Right lobe of liver (tissue), 6 donors: ENCODE measurements at regions not wholly inside any gene's neighbourhood (a gene's known extent, or its start where the extent isn't known, plus 50 kb on each side); places are given as distances from the start of the nearest gene placed in this dataset.

Source experiments
- ATAC-seq, 4 donors: fragments of 200-7000 bp; cut with Tn5 transposase; one replicate each; pipeline ENCODE4 v1.9.1; 2020; ENCODE audit warnings: mild to moderate bottlenecking in 4 of 4, moderate library complexity in 4 of 4
- DNase-seq, 3 donors: peaks; one replicate each; pipeline ENCODE4 v3.0.0-alpha.2; 2020
- H3K27ac ChIP-seq, 3 donors: fragments of 200-600 bp; one replicate each; pipeline ENCODE4 v1.8.0; 2022
- H3K27me3 ChIP-seq, 2 donors: fragments of 200-600 bp; one replicate each; pipeline ENCODE4 v1.8.0; 2022
- H3K36me3 ChIP-seq, 4 donors: fragments of 200-600 bp; sonication (generic) in 1 of 4; one replicate each; pipeline versions ENCODE4 v1.5.1 to v1.8.0; 2017 to 2022; ENCODE audit warnings: control low read depth in 1 of 4
- H3K4me1 ChIP-seq, 4 donors: fragments of 200-600 bp; sonication (generic) in 1 of 4; one replicate each; pipeline versions ENCODE4 v1.5.1 to v1.8.0; 2017 to 2022; ENCODE audit warnings: control low read depth in 1 of 4
- H3K4me3 ChIP-seq, 3 donors: fragments of 200-600 bp; one replicate each; pipeline ENCODE4 v1.8.0; 2022
- H3K9me3 ChIP-seq, 4 donors: fragments of 200-600 bp; sonication (generic) in 1 of 4; one replicate each; pipeline versions ENCODE4 v1.5.1 to v1.8.0; 2017 to 2022; ENCODE audit warnings: control low read depth in 1 of 4
- POLR2A ChIP-seq: fragments of 450-650 bp; IDR thresholded peaks from one replicate; pipeline ENCODE4 v1.6.1; 2017; ENCODE audit warnings: antibody characterized with exemption, mild to moderate bottlenecking
- WGBS: methylation state at CpG from one replicate; pipeline ENCODE4 v1.1.6; 2018; ENCODE audit warnings: low coverage, low lambda C conversion rate; ENCODE audit not compliant: insufficient coverage; ENCODE audit errors: missing lambda C conversion rate; 5-methylcytosine and 5-hydroxymethylcytosine counted together
- intact Hi-C, 2 donors: fragments of 100-400 bp; cut with DNase I; formaldehyde crosslinking; loops; one replicate each; pipeline versions ENCODE4 v1.11.2 to v1.14.1; 2022
- TF ChIP-seq, protein P1 (sequence below), 4 donors: fragments of 200-600 bp in 3 of 4; fragments of 450-650 bp in 1 of 4; IDR thresholded peaks; one replicate each; pipeline versions ENCODE4 v1.5.1 to v1.8.0; 2016 to 2022; ENCODE audit warnings: antibody characterized with exemption in 4 of 4, mild to moderate bottlenecking in 2 of 4
- donor health status: DM: no; HTN: yes; CAD: no.
- donor health status: DM: no; HTN: no; CAD: no.
- donor health status: DM: no; HTN: no; CAD: no.
- donor health status: DM: no; HTN: yes; CAD: no.
- donor health status: DM: no; HTN: yes; CAD: no.

DNA sequence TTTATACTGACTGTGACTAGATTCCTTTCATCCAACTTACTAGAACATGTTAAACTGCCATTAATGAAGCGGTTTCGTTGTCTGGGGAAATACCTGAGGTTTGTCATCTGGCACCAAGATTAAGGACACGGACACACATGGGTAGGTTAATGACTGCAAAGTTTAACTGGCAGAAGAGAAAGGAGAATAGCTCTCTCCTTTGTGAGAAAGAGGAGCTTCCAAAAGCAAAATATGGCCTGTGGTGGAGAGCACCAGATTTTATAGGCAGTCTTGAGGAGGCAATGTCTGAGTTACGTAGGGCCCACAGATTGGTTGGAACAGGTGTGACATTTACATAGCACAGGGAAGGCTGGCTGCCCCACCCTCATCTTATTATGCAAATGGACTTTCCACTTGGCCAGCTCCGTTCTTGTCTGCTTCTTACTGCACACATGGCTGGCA, 1193.0 kb upstream of the CELF2 start:
- DNase-seq (no peak), ATAC-seq (no peak)
- H3K36me3 ChIP-seq = no peaks in the 10 kb centered on the region
- intact Hi-C loops = no loop called here
- no peak for TF ChIP-seq POLR2A
- TF ChIP-seq, protein P1, sequence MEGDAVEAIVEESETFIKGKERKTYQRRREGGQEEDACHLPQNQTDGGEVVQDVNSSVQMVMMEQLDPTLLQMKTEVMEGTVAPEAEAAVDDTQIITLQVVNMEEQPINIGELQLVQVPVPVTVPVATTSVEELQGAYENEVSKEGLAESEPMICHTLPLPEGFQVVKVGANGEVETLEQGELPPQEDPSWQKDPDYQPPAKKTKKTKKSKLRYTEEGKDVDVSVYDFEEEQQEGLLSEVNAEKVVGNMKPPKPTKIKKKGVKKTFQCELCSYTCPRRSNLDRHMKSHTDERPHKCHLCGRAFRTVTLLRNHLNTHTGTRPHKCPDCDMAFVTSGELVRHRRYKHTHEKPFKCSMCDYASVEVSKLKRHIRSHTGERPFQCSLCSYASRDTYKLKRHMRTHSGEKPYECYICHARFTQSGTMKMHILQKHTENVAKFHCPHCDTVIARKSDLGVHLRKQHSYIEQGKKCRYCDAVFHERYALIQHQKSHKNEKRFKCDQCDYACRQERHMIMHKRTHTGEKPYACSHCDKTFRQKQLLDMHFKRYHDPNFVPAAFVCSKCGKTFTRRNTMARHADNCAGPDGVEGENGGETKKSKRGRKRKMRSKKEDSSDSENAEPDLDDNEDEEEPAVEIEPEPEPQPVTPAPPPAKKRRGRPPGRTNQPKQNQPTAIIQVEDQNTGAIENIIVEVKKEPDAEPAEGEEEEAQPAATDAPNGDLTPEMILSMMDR (IDR thresholded peaks at IDR 0.05) = no peak
- 58% methylated on average over 4 of the region's 5 CpGs for WGBS
- no peak overlapping the region for H3K4me3 ChIP-seq
- H3K27me3 ChIP-seq = no peaks in the 10 kb centered on the region
- no peak overlapping the region for H3K27ac ChIP-seq
- no peaks in the 10 kb centered on the region for H3K4me1 ChIP-seq
- no peaks in the 10 kb centered on the region for H3K9me3 ChIP-seq

DNA sequence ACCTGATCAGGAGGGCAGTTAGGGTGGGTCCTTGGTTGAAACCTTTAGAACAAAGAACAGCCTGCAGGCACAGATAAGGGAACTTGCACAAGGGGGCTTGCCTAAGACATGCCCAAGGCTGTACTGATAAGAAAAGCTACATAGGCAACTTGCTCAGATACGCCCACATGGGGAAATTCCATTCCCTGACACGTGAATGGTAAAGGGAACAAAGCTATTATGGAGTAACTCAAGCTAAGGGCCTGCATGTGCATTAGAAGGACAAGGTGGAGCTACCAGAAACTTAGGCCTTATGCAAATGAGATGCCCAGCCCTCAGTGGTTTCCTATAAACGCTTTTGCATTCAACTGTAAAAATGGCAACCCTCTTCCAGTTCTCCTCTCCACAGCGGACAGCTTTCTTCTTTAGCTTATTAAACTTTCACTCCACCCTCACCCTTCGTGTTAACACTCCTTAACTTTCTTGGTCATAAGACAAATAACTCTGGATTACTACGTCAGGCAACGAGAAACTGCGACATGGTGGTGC, 1192.1 kb upstream of the CELF2 start:
- H3K27me3 ChIP-seq = no peaks in the 10 kb centered on the region
- DNase-seq = no peak
- no peak for ATAC-seq
- no peaks in the 10 kb centered on the region for H3K9me3 ChIP-seq
- H3K4me3 ChIP-seq = no peak overlapping the region
- TF ChIP-seq, protein P1 (IDR thresholded peaks at IDR 0.05) = no peak
- no peak for TF ChIP-seq POLR2A
- intact Hi-C loops = no loop called here
- no peak overlapping the region for H3K27ac ChIP-seq
- 52% methylated on average over 8 of the region's 8 CpGs for WGBS
- no peaks in the 10 kb centered on the region for H3K4me1 ChIP-seq
- no peaks in the 10 kb centered on the region for H3K36me3 ChIP-seq

DNA sequence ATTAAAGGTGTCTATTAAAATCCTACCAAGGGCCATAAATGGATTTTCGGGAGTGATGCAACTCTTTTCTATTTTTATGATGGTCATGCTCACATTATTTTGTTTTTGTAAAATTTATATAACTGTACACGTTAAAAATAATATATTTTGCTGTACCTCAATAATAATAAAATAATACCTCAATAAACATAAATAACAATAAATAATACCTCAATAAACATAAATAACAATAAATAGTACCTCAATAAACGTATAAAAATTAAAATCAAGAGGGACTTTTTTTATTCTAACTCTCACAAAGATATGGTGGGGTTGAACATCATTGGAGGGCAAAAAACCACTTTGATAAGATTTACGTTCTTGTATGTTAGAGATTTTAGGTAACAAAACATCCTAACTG, 1189.6 kb upstream of the CELF2 start:
- ATAC-seq = no peak

DNA sequence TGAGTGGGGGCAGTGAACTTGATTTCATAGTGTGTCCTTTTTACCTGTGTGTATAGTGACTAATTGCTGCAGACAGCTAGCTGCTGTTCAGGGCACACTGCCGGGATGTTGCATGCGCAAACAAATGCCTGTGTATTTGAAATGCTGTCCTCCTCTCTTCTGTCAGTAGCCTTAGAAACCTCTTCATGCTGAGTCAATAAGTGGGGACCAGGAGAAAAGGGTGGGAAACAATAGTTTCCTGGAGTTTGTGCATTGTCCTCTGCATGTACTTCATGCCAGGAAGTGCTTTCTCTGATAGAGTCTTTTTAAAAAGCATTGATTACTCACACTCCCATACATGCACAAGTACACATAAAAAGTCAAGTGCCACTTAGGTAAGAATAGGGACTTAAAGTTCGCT, 1183.7 kb upstream of the CELF2 start:
- DNase-seq (no peak), ATAC-seq (no peak)
- Histone ChIP-seq H3K36me3 (no peaks in the 10 kb centered on the region), H3K4me3 (no peak overlapping the region), H3K27me3 (no peaks in the 10 kb centered on the region), H3K9me3 (no peaks in the 10 kb centered on the region), H3K4me1 (no peaks in the 10 kb centered on the region), H3K27ac (no peak overlapping the region)
- intact Hi-C loops = no loop called here
- no peak for TF ChIP-seq POLR2A
- TF ChIP-seq, protein P1 (IDR thresholded peaks at IDR 0.05) = no peak
- 44% methylated on average over 3 of the region's 3 CpGs for WGBS

More for the DNA sequence above, 1189.6 kb upstream of the CELF2 start:
- no peaks in the 10 kb centered on the region for H3K9me3 ChIP-seq
- no peaks in the 10 kb centered on the region for H3K4me1 ChIP-seq
- DNase-seq = no peak
- WGBS = 44% methylated on average over 4 of the region's 4 CpGs
- TF ChIP-seq, protein P1 (IDR thresholded peaks at IDR 0.05) = no peak
- no peaks in the 10 kb centered on the region for H3K27me3 ChIP-seq
- intact Hi-C loops = no loop called here
- no peaks in the 10 kb centered on the region for H3K36me3 ChIP-seq
- no peak overlapping the region for H3K4me3 ChIP-seq
- no peak overlapping the region for H3K27ac ChIP-seq

DNA sequence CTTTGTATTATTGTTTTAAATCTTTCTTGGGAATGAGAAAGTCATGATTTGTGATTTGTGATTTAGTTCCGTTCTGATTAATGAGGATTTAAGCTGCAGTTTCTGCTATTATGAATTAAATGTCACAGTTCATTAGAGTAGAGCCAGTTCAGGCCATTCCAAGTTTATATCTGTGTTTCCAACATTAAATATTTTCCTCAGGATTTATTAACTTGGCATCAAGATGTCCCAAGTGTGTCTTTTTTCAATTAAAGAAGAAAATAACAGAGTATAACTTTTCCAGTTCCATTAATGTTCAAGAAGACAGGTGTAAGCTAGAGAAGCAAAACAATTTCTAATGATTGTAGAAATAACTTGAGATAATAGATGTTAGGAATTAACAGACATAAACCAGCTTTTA, 1183.2 kb upstream of the CELF2 start:
- intact Hi-C loops = no loop called here
- no peak for TF ChIP-seq POLR2A
- TF ChIP-seq, protein P1 (IDR thresholded peaks at IDR 0.05) = no peak
- Histone ChIP-seq H3K4me3 (no peak overlapping the region), H3K27ac (no peak overlapping the region), H3K27me3 (no peaks in the 10 kb centered on the region), H3K9me3 (no peaks in the 10 kb centered on the region), H3K4me1 (no peaks in the 10 kb centered on the region), H3K36me3 (no peaks in the 10 kb centered on the region)
- ATAC-seq = no peak
- DNase-seq = no peak
- 50% methylated on average over 1 of the region's 1 CpG for WGBS
